ENCODE measurements at regions not wholly inside any gene's neighbourhood (a gene's known extent, or its start where the extent isn't known, plus 50 kb on each side); places are given as distances from the start of the nearest gene placed in this dataset.
A peak's percentile ranks its signal among the peaks of the same experiment; 100 is the strongest.
"Not testable (repeated sequence)": the region's sequence is repeated elsewhere in the genome, so short reads cannot be mapped to it uniquely, and the experiment has no call there.

- Histone ChIP-seq H3K4me1 (peaks cover 0 to 11% (median 3%) of the 10 kb centered on the region in 4 donors), H3K36me3 (no peaks in the 10 kb centered on the region), H3K27me3 (no peaks in the 10 kb centered on the region), H3K9me3 (no peaks in the 10 kb centered on the region), H3K4me3 (no peak overlapping the region), H3K27ac (no peak overlapping the region)
- TF ChIP-seq POLR2AphosphoS5 (IDR thresholded peaks at IDR 0.05) (no peak), CTCF (IDR thresholded peaks at IDR 0.05) (no peak), EP300 (IDR thresholded peaks at IDR 0.05; ENCODE audit: low read depth) (no peak), POLR2A (IDR thresholded peaks at IDR 0.05) (no peak)
- DNase-seq: no peak
- in situ Hi-C loops (cut with MboI; ENCODE audit: low pct_ligation_motif_present in 1 of 4, low pct_unique_long_range_greater_than_20kb in 1 of 4, low sequenced_read_pairs in 3 of 4) (no loop called here), intact Hi-C loops (cut with DNase I; ENCODE audit: low total_unique reads) (no loop called here)
- 93 to 100% methylated on average over 1 to 2 of the region's 2 CpGs for WGBS, 2 donors (ENCODE audit: low coverage in 1 of 2)
These were observed 69.5 kb upstream of the PSME4 start for GRCh38 chr2:54040250-54040649.

GRCh38 chr2:54038835-54039234 is 68.0 kb upstream of the PSME4 start:
- Histone ChIP-seq H3K27ac (no peak overlapping the region), H3K9me3 (no peaks in the 10 kb centered on the region), H3K4me3 (no peak overlapping the region), H3K27me3 (no peaks in the 10 kb centered on the region), H3K36me3 (no peaks in the 10 kb centered on the region), H3K4me1 (peaks cover 0 to 8% (median 3%) of the 10 kb centered on the region in 4 donors)
- peak; percentile 12 for DNase-seq
- intact Hi-C loops (cut with DNase I; ENCODE audit: low total_unique reads): no loop called here
- in situ Hi-C loops (cut with MboI; ENCODE audit: low pct_ligation_motif_present in 1 of 4, low pct_unique_long_range_greater_than_20kb in 1 of 4, low sequenced_read_pairs in 3 of 4): no loop called here
- TF ChIP-seq POLR2A (IDR thresholded peaks at IDR 0.05): no peak
- TF ChIP-seq POLR2AphosphoS5 (IDR thresholded peaks at IDR 0.05): peak in 1 of 3 donors; percentile 26
- no peak for TF ChIP-seq CTCF (IDR thresholded peaks at IDR 0.05)
- TF ChIP-seq EP300 (IDR thresholded peaks at IDR 0.05; ENCODE audit: low read depth): no peak
- 67 to 79% methylated on average over 1 of the region's 1 CpG for WGBS, 2 donors (ENCODE audit: low coverage in 1 of 2)

GRCh38 chr2:54031288-54031687 is 60.5 kb upstream of the PSME4 start:
- 97 to 100% methylated on average over 2 to 3 of the region's 3 CpGs for WGBS, 2 donors (ENCODE audit: low coverage in 1 of 2)
- in situ Hi-C loops (cut with MboI; ENCODE audit: low pct_ligation_motif_present in 1 of 4, low pct_unique_long_range_greater_than_20kb in 1 of 4, low sequenced_read_pairs in 3 of 4); DNase-seq; H3K4me1 ChIP-seq; H3K27ac ChIP-seq; H3K4me3 ChIP-seq; intact Hi-C loops (cut with DNase I; ENCODE audit: low total_unique reads); H3K9me3 ChIP-seq; H3K36me3 ChIP-seq; H3K27me3 ChIP-seq: not testable (repeated sequence)

GRCh38 chr2:54030806-54031205 is 60.0 kb upstream of the PSME4 start:
- no peak for DNase-seq
- no peaks in the 10 kb centered on the region for H3K27me3 ChIP-seq
- no peaks in the 10 kb centered on the region for H3K9me3 ChIP-seq
- 92% methylated on average over 2 of the region's 2 CpGs; no CpG with 5 or more reads in 1 of the 2 donors for WGBS, 2 donors (ENCODE audit: low coverage in 1 of 2)
- no peak for TF ChIP-seq EP300 (IDR thresholded peaks at IDR 0.05; ENCODE audit: low read depth)
- TF ChIP-seq POLR2AphosphoS5 (IDR thresholded peaks at IDR 0.05): no peak
- TF ChIP-seq CTCF (IDR thresholded peaks at IDR 0.05): no peak
- no peak for TF ChIP-seq POLR2A (IDR thresholded peaks at IDR 0.05)
- H3K4me3 ChIP-seq: no peak overlapping the region
- intact Hi-C loops (cut with DNase I; ENCODE audit: low total_unique reads) (no loop called here), in situ Hi-C loops (cut with MboI; ENCODE audit: low pct_ligation_motif_present in 1 of 4, low pct_unique_long_range_greater_than_20kb in 1 of 4, low sequenced_read_pairs in 3 of 4) (no loop called here)
- H3K27ac ChIP-seq: no peak overlapping the region
- H3K36me3 ChIP-seq: no peaks in the 10 kb centered on the region
- no peaks in the 10 kb centered on the region for H3K4me1 ChIP-seq

GRCh38 chr2:54030396-54030741 is 59.6 kb upstream of the PSME4 start:
- intact Hi-C loops (cut with DNase I; ENCODE audit: low total_unique reads) (no loop called here), in situ Hi-C loops (cut with MboI; ENCODE audit: low pct_ligation_motif_present in 1 of 4, low pct_unique_long_range_greater_than_20kb in 1 of 4, low sequenced_read_pairs in 3 of 4) (no loop called here)
- H3K27me3 ChIP-seq: no peaks in the 10 kb centered on the region
- TF ChIP-seq CTCF (IDR thresholded peaks at IDR 0.05) (no peak), POLR2AphosphoS5 (IDR thresholded peaks at IDR 0.05) (no peak), POLR2A (IDR thresholded peaks at IDR 0.05) (no peak), EP300 (IDR thresholded peaks at IDR 0.05; ENCODE audit: low read depth) (no peak)
- H3K4me1 ChIP-seq: no peaks in the 10 kb centered on the region
- no peak overlapping the region for H3K4me3 ChIP-seq
- no peaks in the 10 kb centered on the region for H3K36me3 ChIP-seq
- H3K9me3 ChIP-seq: no peaks in the 10 kb centered on the region
- DNase-seq: no peak
- H3K27ac ChIP-seq: no peak overlapping the region
- 88 to 91% methylated on average over 7 to 9 of the region's 9 CpGs for WGBS, 2 donors (ENCODE audit: low coverage in 1 of 2)

All from transverse colon (tissue), 4 donors.